Kidney epithelial cell (primary cell): ENCODE measurements at regions not wholly inside any gene's neighbourhood (a gene's known extent, or its start where the extent isn't known, plus 50 kb on each side); places are given as distances from the start of the nearest gene placed in this dataset.

Source experiments
- DNase-seq: peaks from one replicate; pipeline ENCODE4 v3.0.0-alpha.2; 2010; ENCODE audit warnings: low read depth
- H3K27me3 ChIP-seq: 2 replicates; pipeline ENCODE4 v1.6.0; 2011; ENCODE audit warnings: low read length; ENCODE audit not compliant: control insufficient read depth, insufficient read depth
- H3K36me3 ChIP-seq: 2 replicates; pipeline ENCODE4 v1.5.1; 2011; ENCODE audit warnings: low read length; ENCODE audit not compliant: control insufficient read depth, insufficient read depth
- H3K4me3 ChIP-seq: 2 replicates; pipeline ENCODE4 v1.5.1; 2011; ENCODE audit warnings: low read depth, mild to moderate bottlenecking, control low read depth, low read length
- CTCF ChIP-seq: IDR thresholded peaks from 2 replicates; pipeline ENCODE4 v1.5.1; 2011; ENCODE audit warnings: mild to moderate bottlenecking, moderate library complexity, low read length, control low read depth, inconsistent platforms; ENCODE audit not compliant: insufficient read depth, poor library complexity, severe bottlenecking

DNA sequence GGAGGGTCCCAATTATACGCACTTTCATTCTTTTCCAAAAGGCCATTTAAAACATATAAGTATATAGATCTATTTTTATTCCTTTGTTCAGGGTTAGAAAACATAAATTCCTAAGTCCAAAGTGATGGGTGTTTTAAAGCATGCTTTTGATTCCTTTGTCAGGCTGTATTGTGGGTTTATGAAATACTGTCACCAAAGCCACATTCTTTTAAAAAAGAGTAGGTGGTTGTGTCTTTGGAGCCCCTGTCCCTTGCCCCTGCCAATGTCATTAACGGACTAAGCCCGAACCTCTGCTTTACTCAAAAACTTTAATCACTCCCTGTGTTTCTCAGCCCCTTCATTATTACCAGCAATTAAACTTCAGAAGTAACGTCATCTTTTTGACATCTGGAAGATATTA, 104.9 kb upstream of the APCDD1 start:
- DNase-seq, result no peak
- Histone ChIP-seq H3K36me3 (no peaks in the 10 kb centered on the region), H3K27me3 (no peaks in the 10 kb centered on the region), H3K4me3 (no peak overlapping the region)
- no peak for TF ChIP-seq CTCF

- no peaks in the 10 kb centered on the region for H3K36me3 ChIP-seq
- no peak overlapping the region for H3K4me3 ChIP-seq
- DNase-seq, result no peak
- H3K27me3 ChIP-seq, result no peaks in the 10 kb centered on the region
- no peak for TF ChIP-seq CTCF
Observed at GRCh38 chr18:10350661-10351060, 103.8 kb upstream of the APCDD1 start.

DNA sequence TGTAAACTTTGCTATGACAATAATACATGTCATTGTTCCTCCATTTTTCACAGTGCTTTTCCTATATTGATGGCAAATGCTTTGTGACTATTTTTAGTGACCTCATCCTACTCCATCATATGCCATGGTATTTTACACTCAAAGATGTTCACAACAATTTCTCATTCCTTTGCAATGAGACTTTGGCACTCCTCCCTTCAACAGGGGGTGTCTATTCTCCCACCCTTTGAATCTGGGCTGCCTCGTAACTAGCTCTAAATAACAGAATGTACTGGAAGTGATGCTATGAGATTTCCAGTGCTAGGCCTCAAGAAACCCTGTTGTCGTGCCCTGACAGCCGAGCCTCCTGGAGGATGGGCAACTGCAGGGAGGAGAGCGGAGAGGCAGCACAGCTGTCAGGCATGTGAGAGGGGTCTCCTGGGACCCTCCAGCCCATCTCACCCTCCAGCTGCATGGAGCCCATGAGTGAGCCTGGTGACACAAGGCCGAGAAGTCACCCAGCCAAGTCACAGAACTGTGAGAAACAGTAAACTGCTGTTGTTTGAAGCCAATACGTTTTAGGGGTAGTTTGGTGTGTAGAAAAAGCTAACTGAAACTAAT, 103.1 kb upstream of the APCDD1 start:
- TF ChIP-seq CTCF, result no peak
- no peaks in the 10 kb centered on the region for H3K27me3 ChIP-seq
- H3K4me3 ChIP-seq, result no peak overlapping the region
- no peak for DNase-seq
- H3K36me3 ChIP-seq, result no peaks in the 10 kb centered on the region

- no peak for DNase-seq
- no peak for TF ChIP-seq CTCF
- H3K4me3 ChIP-seq, result no peak overlapping the region
- no peaks in the 10 kb centered on the region for H3K36me3 ChIP-seq
- no peaks in the 10 kb centered on the region for H3K27me3 ChIP-seq
Observed at GRCh38 chr18:10351858-10352257, 102.6 kb upstream of the APCDD1 start.

- TF ChIP-seq CTCF, result no peak
- H3K27me3 ChIP-seq, result no peaks in the 10 kb centered on the region
- no peak for DNase-seq
Observed at GRCh38 chr18:10352671-10353070, 101.8 kb upstream of the APCDD1 start.

DNA sequence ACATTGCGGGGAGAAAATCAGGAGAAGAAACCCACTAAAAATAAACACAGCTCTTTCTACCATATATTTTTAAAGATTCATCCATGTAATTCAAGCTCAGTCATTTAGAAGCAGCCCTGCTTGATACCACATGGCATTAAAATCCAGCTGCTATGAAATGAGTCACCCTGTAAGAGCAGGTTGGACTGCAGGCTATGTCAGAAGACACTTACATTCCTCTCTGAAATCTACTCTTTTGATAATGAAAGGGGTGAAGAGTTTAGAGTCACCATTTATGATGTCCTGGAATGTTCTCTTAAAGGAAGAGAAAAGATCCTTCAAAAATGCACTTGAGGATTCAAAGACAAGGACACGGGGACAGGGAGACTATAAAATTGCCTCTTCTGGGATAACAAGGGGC, 100.6 kb upstream of the APCDD1 start:
- Histone ChIP-seq H3K27me3 (no peaks in the 10 kb centered on the region), H3K4me3 (no peak overlapping the region), H3K36me3 (no peaks in the 10 kb centered on the region)
- DNase-seq, result no peak
- no peak for TF ChIP-seq CTCF

More at GRCh38 chr18:10352671-10353070, 101.8 kb upstream of the APCDD1 start:
- Histone ChIP-seq H3K4me3 (no peak overlapping the region), H3K36me3 (no peaks in the 10 kb centered on the region)
